ENCODE measurements at regions not wholly inside any gene's neighbourhood (a gene's known extent, or its start where the extent isn't known, plus 50 kb on each side); places are given as distances from the start of the nearest gene placed in this dataset.
A peak's percentile ranks its signal among the peaks of the same experiment; 100 is the strongest.

DNA sequence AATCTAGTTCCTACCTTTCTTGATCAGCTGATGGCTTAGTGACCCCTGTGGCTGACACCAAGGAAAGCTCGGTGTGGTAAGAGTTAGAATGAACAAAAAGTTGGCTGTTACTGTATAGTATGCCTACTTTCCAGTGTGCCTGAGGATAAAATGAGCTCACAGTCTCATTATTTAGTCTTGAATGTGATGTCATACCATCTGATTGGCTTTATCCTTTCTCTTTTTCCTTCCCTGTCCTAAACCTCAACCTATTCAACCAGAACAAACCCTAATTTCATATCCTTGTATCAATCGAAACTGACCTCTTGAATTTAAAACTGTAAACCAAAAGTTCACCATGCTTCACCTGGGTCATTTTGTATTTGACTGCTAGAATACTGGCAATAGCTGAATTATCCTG lies 156.4 kb downstream of the PPARGC1A start:
- Histone ChIP-seq H3K4me3 (no peak overlapping the region), H3K4me2 (ENCODE audit: insufficient read depth, low read length) (no peak overlapping the region), H3K27ac (ENCODE audit: extremely low read depth, low read depth, low read length) (no peak overlapping the region), H3K4me1 (replicated peaks in 1 of 2; ENCODE audit: control insufficient read depth in 2 of 2, insufficient read depth in 2 of 2, low read length in 2 of 2) (no peaks in the 10 kb centered on the region), H3K79me2 (ENCODE audit: control insufficient read depth, insufficient read depth, low read length) (no peaks in the 10 kb centered on the region), H3K36me3 (ENCODE audit: control insufficient read depth, insufficient read depth, low read length) (no peaks in the 10 kb centered on the region), H3K27me3 (ENCODE audit: control insufficient read depth in 2 of 2, insufficient read depth in 2 of 2, low read length in 2 of 2) (no peaks in the 10 kb centered on the region), H3K9me3 (replicated peaks; ENCODE audit: control insufficient read depth, insufficient read depth, low read depth, low read length) (no peaks in the 10 kb centered on the region), H3K9ac (ENCODE audit: insufficient read depth in 1 of 2, low read depth in 2 of 2, low read length in 2 of 2) (no peak overlapping the region), H2AFZ (ENCODE audit: low read depth, low read length) (no peak overlapping the region), H4K20me1 (replicated peaks; ENCODE audit: control insufficient read depth, insufficient read depth, low read length) (no peaks in the 10 kb centered on the region; the same call in 1 of the 2 replicates), H3K9me1 (ENCODE audit: control insufficient read depth, insufficient read depth, low read length) (no peaks in the 10 kb centered on the region)
- ChIA-PET POLR2A (interaction anchor here (0.6 kb wide), 1 partner anchor 259 kb away, joined by 4 read pairs; no protein-coding TSS in a partner anchor), CTCF (ENCODE audit: low intra/inter-chr PET ratio) (no interaction called here)
- intact Hi-C loops (cut with micrococcal nuclease) = no loop called here
- no TSS peak for BruUV-seq (replicated peaks)
- DNase-seq (ENCODE audit: extremely low read depth in 1 of 4, low spot score in 3 of 4) (no peak), FAIRE-seq (peak; percentile 42), ATAC-seq (no peak)
- TF ChIP-seq, protein P1, sequence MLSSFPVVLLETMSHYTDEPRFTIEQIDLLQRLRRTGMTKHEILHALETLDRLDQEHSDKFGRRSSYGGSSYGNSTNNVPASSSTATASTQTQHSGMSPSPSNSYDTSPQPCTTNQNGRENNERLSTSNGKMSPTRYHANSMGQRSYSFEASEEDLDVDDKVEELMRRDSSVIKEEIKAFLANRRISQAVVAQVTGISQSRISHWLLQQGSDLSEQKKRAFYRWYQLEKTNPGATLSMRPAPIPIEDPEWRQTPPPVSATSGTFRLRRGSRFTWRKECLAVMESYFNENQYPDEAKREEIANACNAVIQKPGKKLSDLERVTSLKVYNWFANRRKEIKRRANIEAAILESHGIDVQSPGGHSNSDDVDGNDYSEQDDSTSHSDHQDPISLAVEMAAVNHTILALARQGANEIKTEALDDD (IDR thresholded peaks at IDR 0.05) = no peak
- TF ChIP-seq RBBP5 (IDR thresholded peaks at IDR 0.05; ENCODE audit: borderline replicate concordance, insufficient read depth, low read length, poor library complexity, severe bottlenecking) = no peak
- TF ChIP-seq, protein P2, sequence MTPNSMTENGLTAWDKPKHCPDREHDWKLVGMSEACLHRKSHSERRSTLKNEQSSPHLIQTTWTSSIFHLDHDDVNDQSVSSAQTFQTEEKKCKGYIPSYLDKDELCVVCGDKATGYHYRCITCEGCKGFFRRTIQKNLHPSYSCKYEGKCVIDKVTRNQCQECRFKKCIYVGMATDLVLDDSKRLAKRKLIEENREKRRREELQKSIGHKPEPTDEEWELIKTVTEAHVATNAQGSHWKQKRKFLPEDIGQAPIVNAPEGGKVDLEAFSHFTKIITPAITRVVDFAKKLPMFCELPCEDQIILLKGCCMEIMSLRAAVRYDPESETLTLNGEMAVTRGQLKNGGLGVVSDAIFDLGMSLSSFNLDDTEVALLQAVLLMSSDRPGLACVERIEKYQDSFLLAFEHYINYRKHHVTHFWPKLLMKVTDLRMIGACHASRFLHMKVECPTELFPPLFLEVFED (CRISPR knock-in tag; conservative IDR thresholded peaks at IDR 0.05) = no peak
- in situ Hi-C loops (cut with MboI) = no loop called here
- WGBS (ENCODE audit: insufficient coverage, low coverage, missing lambda C conversion rate) = 0% methylated on average over 2 of the region's 2 CpGs

DNA sequence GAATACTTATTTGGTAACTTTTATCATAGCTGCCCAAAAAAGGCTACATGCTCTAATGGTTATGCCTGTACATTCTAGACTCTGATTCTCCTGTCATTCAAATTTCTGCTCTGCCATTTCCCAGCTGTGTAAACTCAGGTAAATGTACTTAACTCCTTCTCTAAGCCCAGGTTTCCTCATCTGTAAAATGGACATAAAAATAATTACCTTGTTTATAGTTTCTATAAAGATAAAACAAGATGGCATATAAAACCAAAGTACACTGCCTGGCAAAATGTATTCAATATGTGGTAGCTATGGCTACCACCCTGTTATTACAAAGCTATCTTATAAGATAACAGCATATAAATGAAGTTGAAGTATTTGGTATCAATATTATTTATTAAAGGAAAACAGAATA lies 158.8 kb downstream of the PPARGC1A start:
- in situ Hi-C loops (cut with MboI) (no loop called here), intact Hi-C loops (cut with micrococcal nuclease) (no loop called here)
- no peak overlapping the region for H3K27ac ChIP-seq (ENCODE audit: extremely low read depth, low read depth, low read length)
- POLR2A ChIA-PET = no interaction called here
- TF ChIP-seq PRPF4 (IDR thresholded peaks at IDR 0.05; ENCODE audit: insufficient read depth, low read depth, low read length, poor library complexity, severe bottlenecking) (no peak), MCM2 (IDR thresholded peaks at IDR 0.05; ENCODE audit: low read depth) (no peak), HDGF (IDR thresholded peaks at IDR 0.05) (no peak), SMC3 (conservative IDR thresholded peaks at IDR 0.05; ENCODE audit: insufficient read depth, low read depth, low read length) (no peak), HDAC3 (IDR thresholded peaks at IDR 0.05; ENCODE audit: borderline replicate concordance, partially characterized antibody) (no peak), ELF4 (CRISPR knock-in tag; IDR thresholded peaks at IDR 0.05) (no peak), TSC22D4 (tag; IDR thresholded peaks at IDR 0.05) (no peak), PPARD (CRISPR knock-in tag; IDR thresholded peaks at IDR 0.05) (no peak)
- FAIRE-seq = no peak
- no peaks in the 10 kb centered on the region for H4K20me1 ChIP-seq (replicated peaks; ENCODE audit: control insufficient read depth, insufficient read depth, low read length)
- H3K79me2 ChIP-seq (ENCODE audit: control insufficient read depth, insufficient read depth, low read length) = no peaks in the 10 kb centered on the region
- ATAC-seq = no peak
- H3K4me2 ChIP-seq (ENCODE audit: insufficient read depth, low read length) = no peak overlapping the region
- CTCF ChIA-PET (ENCODE audit: low intra/inter-chr PET ratio) = no interaction called here
- no peak overlapping the region for H3K4me3 ChIP-seq
- no peak overlapping the region for H3K9ac ChIP-seq (ENCODE audit: insufficient read depth in 1 of 2, low read depth in 2 of 2, low read length in 2 of 2)
- no peaks in the 10 kb centered on the region for H3K36me3 ChIP-seq (ENCODE audit: control insufficient read depth, insufficient read depth, low read length)
- no peaks in the 10 kb centered on the region for H3K27me3 ChIP-seq (ENCODE audit: control insufficient read depth in 2 of 2, insufficient read depth in 2 of 2, low read length in 2 of 2)
- no peaks in the 10 kb centered on the region for H3K4me1 ChIP-seq (replicated peaks in 1 of 2; ENCODE audit: control insufficient read depth in 2 of 2, insufficient read depth in 2 of 2, low read length in 2 of 2)
- DNase-seq (ENCODE audit: extremely low read depth in 1 of 4, low spot score in 3 of 4) = no peak
- H3K9me3 ChIP-seq (replicated peaks; ENCODE audit: control insufficient read depth, insufficient read depth, low read depth, low read length) = no peaks in the 10 kb centered on the region
- H2AFZ ChIP-seq (ENCODE audit: low read depth, low read length) = no peak overlapping the region
- BruUV-seq (replicated peaks) = no TSS peak
- H3K9me1 ChIP-seq (ENCODE audit: control insufficient read depth, insufficient read depth, low read length) = no peaks in the 10 kb centered on the region

All from K562 (cell line).